ENCODE measurements at regions not wholly inside any gene's neighbourhood (a gene's known extent, or its start where the extent isn't known, plus 50 kb on each side); places are given as distances from the start of the nearest gene placed in this dataset.
"Not testable (repeated sequence)": the region's sequence is repeated elsewhere in the genome, so short reads cannot be mapped to it uniquely, and the experiment has no call there.

GRCh38 chr2:76027761-76028160 is 317.0 kb upstream of the GCFC2 start:
- TF ChIP-seq CTCF (IDR thresholded peaks at IDR 0.05; ENCODE audit: low read depth, low read length): no peak
- DNase-seq (ENCODE audit: low read depth in 2 of 2): no peak
- H3K4me3 ChIP-seq (replicated peaks in 1 of 2; ENCODE audit: low read depth in 2 of 2, low read length in 2 of 2): no peak overlapping the region

DNA sequence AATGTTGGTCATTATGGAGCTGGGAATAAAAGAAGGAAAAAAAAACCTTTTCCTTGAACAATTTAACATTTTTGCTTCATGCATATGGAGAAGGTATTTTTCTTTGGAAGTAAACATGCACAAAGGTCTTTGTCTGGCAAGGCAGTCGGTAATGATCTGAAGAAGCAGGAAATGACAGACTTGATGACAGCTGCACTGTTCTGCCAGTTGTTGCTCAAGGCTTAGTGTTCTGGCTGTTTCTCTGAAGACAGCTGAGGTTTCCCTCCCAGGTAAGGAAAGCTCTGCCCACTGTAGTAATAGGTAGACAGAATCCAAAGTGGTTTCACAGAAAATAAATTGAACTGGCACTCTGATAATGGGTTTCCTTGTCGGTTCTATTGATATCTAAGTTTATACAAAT is 308.4 kb upstream of the GCFC2 start:
- no peak for DNase-seq (ENCODE audit: low read depth in 2 of 2)
- no peak overlapping the region for H3K4me3 ChIP-seq (replicated peaks in 1 of 2; ENCODE audit: low read depth in 2 of 2, low read length in 2 of 2)
- no peak for TF ChIP-seq CTCF (IDR thresholded peaks at IDR 0.05; ENCODE audit: low read depth, low read length)

DNA sequence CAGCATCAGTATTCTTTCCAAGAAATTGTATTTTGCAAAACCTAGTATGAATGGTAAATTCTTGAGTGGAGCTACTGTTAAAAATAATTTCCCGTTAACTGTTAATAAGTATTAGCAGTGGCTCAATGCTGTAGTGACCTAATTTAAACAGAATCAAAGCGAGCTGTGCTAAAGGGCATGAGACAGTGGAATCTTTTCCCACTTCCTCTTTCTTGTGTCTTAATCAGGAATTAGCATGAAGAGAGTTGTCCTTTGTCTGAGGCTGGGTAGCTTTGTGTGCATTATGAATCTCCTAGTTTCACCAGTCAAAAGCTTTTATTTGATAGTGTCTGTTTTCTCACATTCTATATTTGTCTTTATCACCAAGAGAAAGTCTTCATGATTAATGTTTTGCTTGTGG is 298.8 kb upstream of the GCFC2 start:
- no peak for DNase-seq (ENCODE audit: low read depth in 2 of 2)
- no peak for TF ChIP-seq CTCF (IDR thresholded peaks at IDR 0.05; ENCODE audit: low read depth, low read length)
- H3K4me3 ChIP-seq (replicated peaks in 1 of 2; ENCODE audit: low read depth in 2 of 2, low read length in 2 of 2): no peak overlapping the region

GRCh38 chr2:76008001-76008702 is 297.4 kb upstream of the GCFC2 start:
- H3K4me3 ChIP-seq (replicated peaks in 1 of 2; ENCODE audit: low read depth in 2 of 2, low read length in 2 of 2): no peak overlapping the region
- no peak for DNase-seq (ENCODE audit: low read depth in 2 of 2)
- TF ChIP-seq CTCF (IDR thresholded peaks at IDR 0.05; ENCODE audit: low read depth, low read length): no peak

DNA sequence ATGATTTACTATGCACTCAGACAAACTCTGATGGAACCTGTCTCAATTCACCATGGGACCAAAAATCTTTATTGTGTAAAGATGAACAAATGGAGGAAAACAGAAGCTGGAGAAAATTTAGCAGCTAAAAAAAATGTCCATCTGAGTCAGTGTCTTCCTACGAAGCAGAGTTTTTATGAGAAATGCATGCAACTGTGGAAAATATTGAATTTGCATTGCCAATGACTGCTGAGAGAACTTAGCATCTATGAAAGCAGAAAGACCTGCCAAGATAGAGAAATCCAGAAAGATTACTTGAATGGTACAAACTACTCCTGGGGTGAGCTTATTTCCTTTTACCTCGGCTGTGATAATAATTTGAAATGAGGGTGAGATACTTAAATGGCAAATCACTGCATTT is 289.7 kb upstream of the GCFC2 start:
- TF ChIP-seq CTCF (IDR thresholded peaks at IDR 0.05; ENCODE audit: low read depth, low read length): no peak
- no peak for DNase-seq (ENCODE audit: low read depth in 2 of 2)
- no peak overlapping the region for H3K4me3 ChIP-seq (replicated peaks in 1 of 2; ENCODE audit: low read depth in 2 of 2, low read length in 2 of 2)

DNA sequence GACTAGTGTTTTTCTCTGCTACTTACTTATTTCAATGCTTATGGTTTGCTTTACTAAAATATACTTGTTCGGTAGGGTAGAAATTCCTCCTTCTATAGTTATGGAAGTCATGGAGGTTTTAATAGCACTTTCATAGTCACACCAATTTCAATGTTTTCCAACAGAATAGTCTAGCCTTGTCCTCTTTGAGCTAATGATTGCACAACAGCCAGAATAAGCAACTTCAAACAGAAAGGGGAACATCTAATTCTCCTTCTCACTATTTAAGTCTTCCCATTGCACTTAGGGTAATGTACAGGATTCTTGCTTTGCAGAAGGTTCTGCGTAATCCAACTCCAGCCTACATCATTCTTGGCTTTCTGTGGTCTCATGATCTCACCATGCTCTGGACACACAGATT is 287.7 kb upstream of the GCFC2 start:
- DNase-seq (ENCODE audit: low read depth in 2 of 2): no peak
- no peak for TF ChIP-seq CTCF (IDR thresholded peaks at IDR 0.05; ENCODE audit: low read depth, low read length)
- H3K4me3 ChIP-seq (replicated peaks in 1 of 2; ENCODE audit: low read depth in 2 of 2, low read length in 2 of 2): no peak overlapping the region

- no peak for TF ChIP-seq CTCF (IDR thresholded peaks at IDR 0.05; ENCODE audit: low read depth, low read length)
- H3K4me3 ChIP-seq (replicated peaks in 1 of 2; ENCODE audit: low read depth in 2 of 2, low read length in 2 of 2): no peak overlapping the region
- no peak for DNase-seq (ENCODE audit: low read depth in 2 of 2)
Observed at GRCh38 chr2:75994759-75995158, 284.0 kb upstream of the GCFC2 start.

GRCh38 chr2:75988622-75989021 is 277.9 kb upstream of the GCFC2 start:
- not testable (repeated sequence) for DNase-seq (ENCODE audit: low read depth in 2 of 2); H3K4me3 ChIP-seq (replicated peaks in 1 of 2; ENCODE audit: low read depth in 2 of 2, low read length in 2 of 2)

Measured in cardiac fibroblast (primary cell).